Panc1 (cell line): ENCODE measurements at regions not wholly inside any gene's neighbourhood (a gene's known extent, or its start where the extent isn't known, plus 50 kb on each side); places are given as distances from the start of the nearest gene placed in this dataset.

ENCODE experiments used
- ATAC-seq: fragments of 200-7000 bp; cut with Tn5 transposase; 2 replicates; pipeline ENCODE4 v1.9.1; 2020; ENCODE audit warnings: mild to moderate bottlenecking, moderate library complexity
- BruUV-seq: library from RNA; stranded (reverse); fragments of 400-500 nt; replicated peaks from 2 replicates; lab custom pipeline; 2021; lab: Mats Ljungman, UMichigan
- CTCF ChIA-PET: fragments of 300-600 bp; sonication (Branson Sonifier 250); formaldehyde crosslinking; loops from one replicate; lab custom pipeline; 2022; ENCODE audit warnings: antibody characterized with exemption; lab: Charles Lee
- POLR2A ChIA-PET: fragments of 300-600 bp; sonication (Branson Sonifier 250); formaldehyde crosslinking; loops from one replicate; lab custom pipeline; 2022; ENCODE audit warnings: antibody characterized with exemption; lab: Charles Lee
- DNase-seq: peaks from one replicate; pipeline ENCODE4 v3.0.0-alpha.2; 2010; ENCODE audit warnings: low read depth, low spot score
- H3K27ac ChIP-seq: 2 replicates; pipeline ENCODE4 v1.5.1; 2011; ENCODE audit warnings: mild to moderate bottlenecking, low read length, inconsistent platforms
- H3K27me3 ChIP-seq: fragments of 200-500 bp; sonication (Bioruptor generic); 2 replicates; pipeline ENCODE4 v1.6.0; 2014; ENCODE audit warnings: low read length, inconsistent platforms; ENCODE audit not compliant: control insufficient read depth, insufficient read depth
- H3K36me3 ChIP-seq: fragments of 200-500 bp; sonication (Bioruptor generic); 2 replicates; pipeline ENCODE4 v1.5.1; 2014; ENCODE audit warnings: inconsistent platforms, mild to moderate bottlenecking, low read length, moderate library complexity; ENCODE audit not compliant: control insufficient read depth, insufficient read depth
- H3K4me1 ChIP-seq: 2 replicates; pipeline ENCODE4 v1.5.1; 2011; ENCODE audit warnings: inconsistent platforms, mild to moderate bottlenecking, low read length, moderate library complexity; ENCODE audit not compliant: control insufficient read depth, insufficient read depth
- H3K4me3 ChIP-seq, 2 experiments: 2 replicates each; pipeline ENCODE4 v1.5.1; 2011 to 2012; ENCODE audit warnings: low read depth in 2 of 2, low read length in 2 of 2, mild to moderate bottlenecking in 2 of 2, inconsistent platforms in 1 of 2, moderate library complexity in 1 of 2
- H3K9me3 ChIP-seq: fragments of 200-500 bp; sonication (Bioruptor generic); 2 replicates; pipeline ENCODE4 v1.5.1; 2014; ENCODE audit warnings: low read depth, mild to moderate bottlenecking, inconsistent platforms, low read length, moderate library complexity; ENCODE audit not compliant: control insufficient read depth, insufficient read depth
- CTCF ChIP-seq: fragments of 450-650 bp; IDR thresholded peaks from 2 replicates; pipeline ENCODE4 v1.5.1; 2017; ENCODE audit warnings: mild to moderate bottlenecking
- POLR2AphosphoS5 ChIP-seq: IDR thresholded peaks from 2 replicates; pipeline ENCODE4 v1.6.1; 2012; ENCODE audit warnings: mild to moderate bottlenecking, low read depth, low read length, moderate library complexity
- REST ChIP-seq, 2 experiments: IDR thresholded peaks; 2 replicates each; pipeline ENCODE4 v1.6.1; 2011 to 2012; ENCODE audit warnings: low read depth in 2 of 2, control low read depth in 1 of 2, low read length in 1 of 2, mild to moderate bottlenecking in 1 of 2, moderate library complexity in 1 of 2; ENCODE audit not compliant: insufficient read depth in 1 of 2
- SIN3A ChIP-seq: IDR thresholded peaks from 2 replicates; pipeline ENCODE4 v1.6.1; 2012; ENCODE audit warnings: low read depth, mild to moderate bottlenecking, low read length, moderate library complexity, borderline replicate concordance; ENCODE audit not compliant: insufficient read depth
- TCF7L2 ChIP-seq: IDR thresholded peaks from 2 replicates; pipeline ENCODE4 v1.6.1; 2011; ENCODE audit warnings: mild to moderate bottlenecking, low read depth, low read length, inconsistent platforms
- in situ Hi-C: cut with HindIII; loops from 2 replicates; pipeline ENCODE4 v1.10.0; 2016; ENCODE audit warnings: low sequenced_read_pairs, low pct_unique_long_range_greater_than_20kb
- intact Hi-C: fragments of 100-400 bp; cut with micrococcal nuclease; formaldehyde crosslinking; loops from one replicate; pipeline ENCODE4 v1.10.0; 2022; ENCODE audit not compliant: unreplicated experiment

- no peak overlapping the region for H3K27ac ChIP-seq
- no peaks in the 10 kb centered on the region for H3K9me3 ChIP-seq
- in situ Hi-C loops (no loop called here), intact Hi-C loops (no loop called here)
- H3K4me1 ChIP-seq, result no peaks in the 10 kb centered on the region
- ChIA-PET CTCF (no interaction called here), POLR2A (no interaction called here)
- no peaks in the 10 kb centered on the region for H3K27me3 ChIP-seq
- no peak for DNase-seq
- H3K4me3 ChIP-seq, result no peak overlapping the region
- H3K36me3 ChIP-seq, result no peaks in the 10 kb centered on the region
- ATAC-seq, result no peak
- no peak for TF ChIP-seq REST (IDR thresholded peaks at IDR 0.05; ENCODE audit: insufficient read depth in 1 of 2, low read depth in 2 of 2, low read length in 1 of 2)
- TF ChIP-seq CTCF, result no peak
- TF ChIP-seq SIN3A, result no peak
- no peak for TF ChIP-seq TCF7L2
- no TSS peak for BruUV-seq
These were observed 445.0 kb upstream of the BOD1L1 start for GRCh38 chr4:14072506-14072905.

- TF ChIP-seq SIN3A, result no peak
- no peak for TF ChIP-seq TCF7L2
- no peak for TF ChIP-seq POLR2AphosphoS5
- no peak for TF ChIP-seq REST (IDR thresholded peaks at IDR 0.05; ENCODE audit: insufficient read depth in 1 of 2, low read depth in 2 of 2, low read length in 1 of 2)
- no peak for TF ChIP-seq CTCF
- ATAC-seq (no peak), DNase-seq (no peak)
- no TSS peak for BruUV-seq
- Histone ChIP-seq H3K36me3 (no peaks in the 10 kb centered on the region), H3K9me3 (no peaks in the 10 kb centered on the region), H3K4me3 (no peak overlapping the region), H3K27me3 (no peaks in the 10 kb centered on the region), H3K4me1 (no peaks in the 10 kb centered on the region), H3K27ac (no peak overlapping the region)
- POLR2A ChIA-PET, result no interaction called here
- intact Hi-C loops, result no loop called here
- CTCF ChIA-PET, result no interaction called here
- in situ Hi-C loops, result no loop called here
These were observed 449.3 kb upstream of the BOD1L1 start for GRCh38 chr4:14076776-14077175.
